Epithelial cell of prostate (primary cell): ENCODE measurements at regions not wholly inside any gene's neighbourhood (a gene's known extent, or its start where the extent isn't known, plus 50 kb on each side); places are given as distances from the start of the nearest gene placed in this dataset.

ENCODE experiments used
- DNase-seq: peaks from one replicate; pipeline ENCODE4 v3.0.0-alpha.2; 2011; ENCODE audit warnings: low read depth, low spot score
- H3K27ac ChIP-seq: fragments of 450-650 bp; 2 replicates; pipeline ENCODE4 v1.5.1; 2017; ENCODE audit warnings: mild to moderate bottlenecking

DNA sequence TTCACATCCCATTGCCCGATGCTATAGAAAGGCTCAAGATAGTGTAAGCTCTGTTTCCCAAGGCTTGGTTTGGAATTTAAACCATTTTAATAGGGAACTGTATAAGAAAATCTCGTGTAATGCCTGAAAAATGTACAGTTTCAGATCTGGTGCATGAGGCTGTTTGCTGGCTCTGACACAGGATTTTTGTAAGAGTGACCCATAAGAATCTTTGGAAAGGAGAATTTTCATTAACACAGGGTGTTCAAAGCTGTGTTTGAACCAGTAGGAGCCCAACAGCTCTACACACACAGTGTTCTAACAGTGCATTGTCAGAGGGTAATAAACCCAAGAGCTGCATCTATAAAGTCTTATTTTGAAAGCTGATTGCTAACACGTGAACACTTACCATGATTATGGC, 293.5 kb downstream of the PRL start:
- H3K27ac ChIP-seq = no peak overlapping the region
- no peak for DNase-seq

- DNase-seq = no peak
- no peak overlapping the region for H3K27ac ChIP-seq
These were observed 290.0 kb downstream of the PRL start for GRCh38 chr6:22006795-22007194.

DNA sequence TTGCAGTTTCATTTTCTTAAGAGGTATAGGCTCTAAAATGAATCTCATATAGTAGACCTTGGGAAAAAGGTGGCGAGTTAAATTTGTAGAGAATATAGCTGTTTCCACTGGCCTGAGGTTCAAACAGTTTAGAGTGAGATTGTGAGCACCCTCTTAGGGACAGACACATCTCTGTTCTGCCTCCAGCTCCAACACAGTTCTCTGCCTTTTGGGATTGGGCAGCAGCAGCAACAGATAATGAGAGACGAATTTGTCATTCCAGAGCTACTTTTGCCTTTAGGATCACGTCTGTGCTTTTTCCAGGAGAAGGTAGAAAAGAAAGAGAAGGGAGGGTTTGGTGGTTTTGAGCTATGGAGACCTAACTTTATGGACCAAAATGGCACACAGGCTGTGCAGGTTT, 289.4 kb downstream of the PRL start:
- no peak for DNase-seq
- H3K27ac ChIP-seq = no peak overlapping the region

GRCh38 chr6:22008248-22008836, 288.5 kb downstream of the PRL start:
- DNase-seq = no peak

DNA sequence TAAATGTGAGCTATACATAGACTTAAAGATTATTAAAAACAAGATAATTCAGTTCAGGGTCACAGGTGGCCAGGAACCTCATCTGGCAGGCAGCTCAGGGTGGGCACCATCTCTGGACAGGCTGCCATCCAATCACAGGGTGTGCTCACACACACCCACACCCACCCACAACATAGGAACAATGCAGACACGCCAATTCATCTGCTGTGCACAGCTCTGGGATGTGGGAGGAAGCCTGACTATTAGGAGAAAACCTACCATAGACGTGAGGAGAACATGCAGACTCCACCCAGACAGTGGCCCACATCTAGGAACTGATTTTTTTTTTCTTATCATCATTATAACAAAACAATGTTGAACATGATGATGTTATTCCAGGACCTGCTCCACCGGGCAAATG, 286.7 kb downstream of the PRL start:
- no peak overlapping the region for H3K27ac ChIP-seq
- no peak for DNase-seq

More at GRCh38 chr6:22008248-22008836, 288.5 kb downstream of the PRL start:
- no peak overlapping the region for H3K27ac ChIP-seq

DNA sequence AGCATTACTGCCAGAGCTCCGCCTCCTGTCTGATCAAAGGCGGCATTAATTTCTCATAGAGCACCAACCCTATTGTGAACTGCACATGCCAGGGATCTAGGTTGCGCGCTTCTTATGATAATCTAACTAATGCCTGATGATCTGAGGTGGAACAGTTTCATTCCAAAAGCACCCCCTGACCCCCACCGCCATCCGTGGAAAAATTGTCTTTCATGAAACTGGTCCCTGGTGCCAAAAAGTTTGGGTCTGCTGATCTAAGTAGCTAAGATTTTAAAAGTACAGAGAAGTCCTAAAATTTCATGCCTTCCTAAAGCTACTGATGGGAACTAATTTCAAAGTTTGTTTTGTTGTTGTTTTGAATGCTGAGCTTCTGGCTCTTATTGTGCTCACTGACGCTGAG, 281.6 kb downstream of the PRL start:
- no peak for DNase-seq
- H3K27ac ChIP-seq = no peak overlapping the region

DNA sequence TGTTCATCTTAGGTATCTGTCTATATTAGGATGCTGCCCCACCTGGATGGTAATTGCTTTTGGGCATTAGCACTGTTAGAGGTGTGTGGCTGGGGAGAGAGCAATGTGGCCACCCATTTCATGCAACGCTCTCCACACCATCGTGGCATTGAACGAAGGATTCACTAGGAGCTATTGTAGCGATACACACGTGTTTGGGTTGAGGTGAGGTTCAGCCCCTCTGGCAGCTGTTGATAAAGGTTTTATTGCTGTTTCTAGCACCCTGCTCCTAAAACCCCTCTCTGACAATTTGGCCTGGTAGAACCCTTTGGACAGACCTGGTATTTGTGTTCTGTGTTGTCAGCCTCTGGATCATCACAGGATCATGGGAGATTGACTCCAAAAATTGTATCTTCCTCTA, 280.9 kb downstream of the PRL start:
- H3K27ac ChIP-seq = no peak overlapping the region
- no peak for DNase-seq

DNA sequence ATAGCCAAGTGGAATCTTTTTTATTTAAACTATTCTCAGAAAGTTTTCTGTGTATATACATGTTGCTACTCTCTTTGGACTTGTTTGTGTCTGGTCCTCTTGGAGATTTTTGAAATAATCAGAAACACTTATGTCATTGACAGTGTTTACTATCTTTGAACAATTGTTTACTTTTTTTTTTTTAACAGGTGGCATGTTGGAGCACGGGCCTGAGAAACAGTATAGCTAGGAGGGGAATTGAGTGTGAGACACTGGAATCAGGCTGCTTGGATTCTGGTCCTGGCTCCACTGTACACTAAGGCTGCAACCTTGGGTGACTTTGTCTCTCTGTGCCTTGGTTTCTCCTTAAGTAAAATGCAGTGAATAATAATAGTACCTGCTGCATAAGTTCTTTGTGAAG, 279.6 kb downstream of the PRL start:
- no peak for DNase-seq
- H3K27ac ChIP-seq = no peak overlapping the region

GRCh38 chr6:22017766-22018165, 279.1 kb downstream of the PRL start:
- H3K27ac ChIP-seq = no peak overlapping the region
- no peak for DNase-seq

DNA sequence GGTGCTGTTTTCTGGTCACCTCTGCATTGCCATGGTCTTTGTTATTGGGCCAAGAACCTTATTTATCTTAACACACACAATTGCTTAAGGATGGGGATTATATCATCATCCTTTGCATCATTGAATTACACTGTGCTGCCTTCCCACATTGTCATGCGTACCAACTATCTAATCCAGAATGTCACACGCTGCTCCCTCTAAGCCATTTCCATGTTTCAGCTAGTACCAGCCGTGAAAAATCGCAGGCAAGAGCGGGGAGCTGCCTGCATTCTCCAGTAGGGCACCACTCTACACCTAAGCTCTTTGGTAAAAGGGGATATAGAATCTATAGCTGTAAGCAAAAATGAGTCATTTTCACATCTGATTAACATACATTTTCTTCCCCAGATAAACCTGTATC, 277.0 kb downstream of the PRL start:
- no peak for DNase-seq
- H3K27ac ChIP-seq = no peak overlapping the region

- no peak for DNase-seq
- H3K27ac ChIP-seq = no peak overlapping the region
These were observed 276.4 kb downstream of the PRL start for GRCh38 chr6:22020299-22021003.

- no peak for DNase-seq
- H3K27ac ChIP-seq = no peak overlapping the region
These were observed 274.9 kb downstream of the PRL start for GRCh38 chr6:22021966-22022365.

- DNase-seq = no peak
- H3K27ac ChIP-seq = no peak overlapping the region
These were observed 272.9 kb downstream of the PRL start for GRCh38 chr6:22023937-22024336.

GRCh38 chr6:22024973-22025467, 271.8 kb downstream of the PRL start:
- DNase-seq = no peak
- no peak overlapping the region for H3K27ac ChIP-seq

GRCh38 chr6:22025468-22026163, 271.2 kb downstream of the PRL start:
- DNase-seq = no peak
- no peak overlapping the region for H3K27ac ChIP-seq

DNA sequence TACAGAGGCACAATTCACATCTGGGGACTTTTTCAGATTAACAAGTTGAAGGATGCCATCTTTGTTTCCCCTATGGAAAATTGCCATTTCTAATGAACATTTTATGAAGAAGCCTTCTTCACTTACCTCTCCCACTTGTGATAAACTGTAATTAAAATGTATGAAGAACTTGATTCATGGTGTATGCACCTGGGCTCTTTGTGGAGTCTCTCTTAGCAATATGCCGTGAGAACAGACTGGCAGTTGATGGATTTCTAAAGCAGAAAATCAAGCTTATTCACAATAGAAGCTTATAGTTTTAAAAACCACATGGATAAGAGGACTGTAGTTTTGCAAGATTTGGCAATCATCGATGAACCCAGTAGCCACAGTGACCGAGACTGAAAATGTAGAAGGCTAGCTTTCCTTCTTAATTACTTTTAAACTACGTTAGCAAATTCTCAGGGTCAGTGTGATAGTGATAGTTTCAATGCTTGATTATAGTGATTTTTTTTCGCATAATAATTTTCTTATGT, 270.6 kb downstream of the PRL start:
- no peak for DNase-seq
- H3K27ac ChIP-seq = no peak overlapping the region

DNA sequence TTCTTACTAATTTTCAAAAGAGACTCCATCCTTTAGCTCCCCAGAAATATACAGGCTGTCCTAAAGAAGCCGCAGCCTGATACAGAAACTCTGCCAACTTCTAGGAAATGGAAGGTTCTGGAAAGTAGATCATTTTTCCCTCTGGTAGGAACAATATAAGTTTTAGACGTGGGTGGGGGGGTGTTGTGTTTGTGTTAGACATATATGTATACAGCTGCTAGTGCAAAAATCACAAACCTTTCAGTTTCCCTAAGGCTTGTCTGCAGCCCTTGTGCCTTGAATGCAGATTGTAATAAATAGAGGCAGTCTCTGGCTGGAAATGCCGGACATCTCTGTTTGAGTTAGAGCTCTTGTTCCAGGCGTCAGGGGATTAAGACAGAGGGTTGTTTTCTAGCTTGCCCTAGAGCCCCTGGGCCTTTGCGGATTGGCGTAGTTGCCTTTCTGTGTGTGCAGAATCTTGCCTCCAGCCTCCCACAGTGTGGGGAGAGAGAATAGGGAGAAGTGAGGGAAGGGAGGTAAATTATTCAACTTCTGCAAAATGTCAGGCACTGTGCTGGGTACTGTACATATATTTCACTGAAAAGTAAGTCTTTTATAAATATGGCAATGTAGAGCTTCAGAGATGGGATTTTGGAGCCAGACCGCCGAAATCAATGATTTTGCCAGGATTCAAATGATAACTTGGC, 269.7 kb downstream of the PRL start:
- no peak for DNase-seq
- H3K27ac ChIP-seq = no peak overlapping the region

DNA sequence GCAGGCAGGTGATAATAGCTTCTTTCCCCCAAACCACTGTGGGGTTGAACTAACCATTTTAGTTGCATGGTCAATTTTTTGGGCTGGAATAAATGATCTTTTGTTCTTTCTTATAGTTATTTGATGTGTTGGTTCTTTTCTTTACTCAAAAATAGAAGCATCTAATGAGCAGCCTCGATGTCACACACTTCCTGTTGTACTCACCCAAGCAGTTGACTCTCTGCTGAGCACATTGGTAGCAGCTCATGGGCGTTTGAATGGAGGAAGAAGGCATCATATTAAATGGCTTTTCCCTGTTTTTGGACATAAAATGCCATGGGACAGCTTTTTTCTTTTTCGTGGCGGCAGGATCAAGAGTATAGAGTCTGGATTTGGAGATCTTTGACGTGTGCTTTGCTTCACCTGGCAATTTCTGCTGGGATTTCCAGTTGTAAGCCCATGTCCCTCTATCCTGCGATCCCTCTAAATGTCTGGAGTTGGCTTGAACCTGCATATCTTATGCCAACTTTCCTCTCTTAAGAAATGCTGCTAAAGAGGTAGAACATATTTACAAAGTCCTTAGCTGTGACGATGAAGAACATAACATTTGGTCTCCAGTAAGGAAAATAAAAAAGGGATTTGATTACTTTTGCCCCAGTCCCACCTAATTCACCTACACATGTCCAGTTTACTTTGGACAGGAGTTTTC, 268.3 kb downstream of the PRL start:
- DNase-seq = no peak
- no peak overlapping the region for H3K27ac ChIP-seq

- no peak for DNase-seq
- no peak overlapping the region for H3K27ac ChIP-seq
These were observed 267.7 kb downstream of the PRL start for GRCh38 chr6:22029171-22029570.
